Activated naive CD8-positive, alpha-beta T cell treated with anti-CD3 and anti-CD28 coated beads for 36 hours (primary cell): ENCODE measurements at regions not wholly inside any gene's neighbourhood (a gene's known extent, or its start where the extent isn't known, plus 50 kb on each side); places are given as distances from the start of the nearest gene placed in this dataset.

ENCODE experiments used
- DNase-seq: peaks from one replicate; pipeline ENCODE4 v3.0.0; 2021
- H3K27ac Mint-ChIP-seq: one replicate; pipeline ENCODE4 v1.8.0; 2022; ENCODE audit warnings: mild to moderate bottlenecking, moderate library complexity, mixed read lengths
- H3K27me3 Mint-ChIP-seq: one replicate; pipeline ENCODE4 v1.8.0; 2022; ENCODE audit warnings: mild to moderate bottlenecking, mixed read lengths
- H3K36me3 Mint-ChIP-seq: one replicate; pipeline ENCODE4 v1.8.0; 2021; ENCODE audit warnings: mild to moderate bottlenecking, mixed read lengths
- H3K4me1 Mint-ChIP-seq: one replicate; pipeline ENCODE4 v1.8.0; 2021; ENCODE audit warnings: mixed read lengths
- H3K4me3 Mint-ChIP-seq: one replicate; pipeline ENCODE4 v1.8.0; 2022; ENCODE audit warnings: mild to moderate bottlenecking, moderate library complexity, mixed read lengths
- H3K9me3 Mint-ChIP-seq: one replicate; pipeline ENCODE4 v1.8.0; 2022; ENCODE audit warnings: mixed read lengths

- Mint-ChIP-seq H3K9me3 (no peaks in the 10 kb centered on the region), H3K4me1 (no peaks in the 10 kb centered on the region), H3K27ac (no peak overlapping the region), H3K4me3 (no peak overlapping the region), H3K36me3 (no peaks in the 10 kb centered on the region), H3K27me3 (no peaks in the 10 kb centered on the region)
- peak; percentile 10 for DNase-seq
Measured at GRCh38 chr3:163056874-163057497, 1560.4 kb downstream of the OTOL1 start.

DNA sequence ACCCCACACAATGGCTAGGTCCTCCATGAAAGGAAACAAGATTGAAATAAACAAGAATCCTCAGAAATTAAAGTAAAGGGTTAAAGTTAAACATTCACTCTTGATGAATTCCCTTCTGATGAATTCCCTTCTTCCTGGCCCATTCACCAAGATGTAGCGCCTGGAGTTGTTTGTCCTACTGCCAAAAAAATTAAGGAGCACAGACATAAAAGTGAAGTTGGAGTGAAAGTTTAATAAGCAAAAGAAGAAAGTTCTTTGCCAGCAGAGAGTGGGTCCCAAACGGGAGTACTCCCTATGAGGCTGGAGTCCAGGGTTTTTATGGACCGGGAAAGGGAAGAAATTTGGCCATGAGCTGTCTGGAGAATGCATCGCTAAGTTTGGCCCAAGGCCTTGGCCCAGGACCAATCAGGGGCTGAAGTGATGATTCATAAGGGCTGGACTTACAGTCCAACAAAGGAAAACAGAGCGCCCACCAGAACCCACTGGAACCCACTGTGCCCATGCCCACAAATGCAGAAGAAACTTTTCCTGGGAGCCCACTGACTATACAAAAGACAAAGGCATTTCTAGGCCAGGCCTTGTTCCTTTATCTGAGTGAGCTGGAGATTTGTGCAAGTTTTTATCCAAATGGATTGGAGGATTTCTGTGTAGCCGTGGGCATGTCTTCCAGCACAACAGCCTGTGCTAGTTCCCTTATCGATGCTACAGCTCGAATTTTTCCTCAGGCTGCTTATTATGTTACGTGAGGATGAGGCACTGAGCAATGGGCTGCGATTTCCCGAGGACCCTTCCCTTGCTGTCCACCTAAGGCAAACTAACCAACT lies 1561.6 kb downstream of the OTOL1 start:
- Mint-ChIP-seq H3K9me3 (no peaks in the 10 kb centered on the region), H3K27me3 (no peaks in the 10 kb centered on the region), H3K4me3 (no peak overlapping the region)

DNA sequence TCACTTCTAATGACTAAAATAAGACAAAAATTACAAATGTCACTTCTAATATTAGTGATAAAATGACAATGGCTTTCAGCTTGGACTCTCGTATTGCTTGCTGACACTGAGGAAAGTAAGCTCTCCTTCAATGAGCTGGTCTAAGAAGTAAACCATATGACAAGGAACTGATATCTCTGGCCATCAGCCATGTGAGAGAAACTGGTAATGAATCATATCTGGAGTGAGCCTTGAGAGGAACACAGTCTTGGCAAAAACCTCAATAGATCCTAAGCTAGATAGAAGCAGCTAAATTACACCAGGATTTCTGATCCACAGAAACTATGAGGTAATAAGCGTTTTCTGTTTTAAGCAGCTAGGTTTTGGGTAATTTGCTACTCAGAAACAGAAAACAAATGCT lies 1575.1 kb downstream of the OTOL1 start:
- H3K27me3 Mint-ChIP-seq, result no peaks in the 10 kb centered on the region
- H3K4me1 Mint-ChIP-seq, result no peaks in the 10 kb centered on the region
- peaks cover 1% of the 10 kb centered on the region for H3K9me3 Mint-ChIP-seq
- no peak for DNase-seq
- H3K27ac Mint-ChIP-seq, result no peak overlapping the region
- H3K4me3 Mint-ChIP-seq, result no peak overlapping the region
- H3K36me3 Mint-ChIP-seq, result no peaks in the 10 kb centered on the region

More for the DNA sequence above, 1561.6 kb downstream of the OTOL1 start:
- Mint-ChIP-seq H3K36me3 (no peaks in the 10 kb centered on the region), H3K4me1 (no peaks in the 10 kb centered on the region), H3K27ac (no peak overlapping the region)
- no peak for DNase-seq
